NCI-H1436 (cell line): ENCODE measurements at regions not wholly inside any gene's neighbourhood (a gene's known extent, or its start where the extent isn't known, plus 50 kb on each side); places are given as distances from the start of the nearest gene placed in this dataset.
"Not testable (repeated sequence)": the region's sequence is repeated elsewhere in the genome, so short reads cannot be mapped to it uniquely, and the experiment has no call there.

Experiments used
- DNase-seq: peaks from one replicate; lab custom pipeline; 2025; lab: John Stamatoyannopoulos, UW

DNA sequence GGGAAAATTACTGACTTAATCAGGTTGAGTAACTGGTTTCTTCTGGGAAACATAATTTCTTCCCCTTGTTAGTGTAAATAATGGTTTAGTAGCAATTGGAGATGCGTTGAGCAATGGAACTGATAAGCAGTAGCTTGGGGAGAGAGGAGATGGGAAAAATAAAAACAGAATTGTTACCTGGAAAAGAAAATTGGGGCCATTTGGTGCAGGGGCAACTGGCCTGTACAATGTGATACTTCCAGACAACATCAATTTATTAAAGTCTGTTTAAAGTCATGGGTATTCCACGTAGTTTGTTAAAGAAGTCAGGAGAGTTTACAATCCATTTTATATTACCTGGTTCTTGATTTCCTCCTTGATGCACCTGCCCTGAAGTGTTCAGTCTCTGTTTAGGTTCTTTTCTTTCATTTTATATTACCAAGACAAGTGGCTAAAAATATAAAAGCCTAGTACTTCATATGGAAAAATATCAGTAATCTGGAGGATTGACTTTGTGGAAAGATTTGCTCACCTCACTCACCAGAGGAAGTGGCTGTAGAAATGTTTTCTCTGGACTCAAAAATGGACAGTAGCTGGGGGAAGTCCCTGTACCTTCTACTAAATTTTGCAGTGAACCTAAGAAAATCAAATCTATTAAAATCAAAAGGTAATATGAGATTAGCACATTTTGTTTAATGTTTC, 161.0 kb downstream of the DDX1 start:
- DNase-seq: no peak

DNA sequence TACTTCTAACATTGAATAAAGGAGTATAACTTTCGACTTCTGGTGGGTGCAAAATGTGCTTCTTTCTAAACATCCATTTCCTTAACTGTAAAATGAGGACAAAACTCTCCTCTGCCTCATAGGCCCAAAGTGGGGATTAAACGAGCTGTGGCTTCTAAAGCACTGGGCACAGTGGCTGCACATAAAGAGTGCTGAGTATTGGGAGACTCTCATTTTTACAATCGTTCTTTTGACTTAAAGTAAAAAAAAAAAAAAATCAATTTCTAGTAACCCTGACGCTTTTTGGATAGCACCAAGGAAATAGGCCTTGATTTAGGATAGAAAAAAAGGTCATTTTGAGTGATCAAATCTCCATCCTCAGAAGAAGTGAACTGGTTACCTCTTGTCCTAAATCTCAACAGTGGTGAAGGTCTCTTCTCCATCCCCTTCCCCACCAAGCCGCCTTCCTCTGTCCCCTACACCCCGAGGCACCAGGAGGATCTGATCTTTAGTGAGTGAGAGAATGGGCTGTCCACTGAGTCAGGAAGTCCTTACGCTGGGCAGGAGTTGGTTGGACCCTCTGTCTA, 161.6 kb downstream of the DDX1 start:
- no peak for DNase-seq

DNA sequence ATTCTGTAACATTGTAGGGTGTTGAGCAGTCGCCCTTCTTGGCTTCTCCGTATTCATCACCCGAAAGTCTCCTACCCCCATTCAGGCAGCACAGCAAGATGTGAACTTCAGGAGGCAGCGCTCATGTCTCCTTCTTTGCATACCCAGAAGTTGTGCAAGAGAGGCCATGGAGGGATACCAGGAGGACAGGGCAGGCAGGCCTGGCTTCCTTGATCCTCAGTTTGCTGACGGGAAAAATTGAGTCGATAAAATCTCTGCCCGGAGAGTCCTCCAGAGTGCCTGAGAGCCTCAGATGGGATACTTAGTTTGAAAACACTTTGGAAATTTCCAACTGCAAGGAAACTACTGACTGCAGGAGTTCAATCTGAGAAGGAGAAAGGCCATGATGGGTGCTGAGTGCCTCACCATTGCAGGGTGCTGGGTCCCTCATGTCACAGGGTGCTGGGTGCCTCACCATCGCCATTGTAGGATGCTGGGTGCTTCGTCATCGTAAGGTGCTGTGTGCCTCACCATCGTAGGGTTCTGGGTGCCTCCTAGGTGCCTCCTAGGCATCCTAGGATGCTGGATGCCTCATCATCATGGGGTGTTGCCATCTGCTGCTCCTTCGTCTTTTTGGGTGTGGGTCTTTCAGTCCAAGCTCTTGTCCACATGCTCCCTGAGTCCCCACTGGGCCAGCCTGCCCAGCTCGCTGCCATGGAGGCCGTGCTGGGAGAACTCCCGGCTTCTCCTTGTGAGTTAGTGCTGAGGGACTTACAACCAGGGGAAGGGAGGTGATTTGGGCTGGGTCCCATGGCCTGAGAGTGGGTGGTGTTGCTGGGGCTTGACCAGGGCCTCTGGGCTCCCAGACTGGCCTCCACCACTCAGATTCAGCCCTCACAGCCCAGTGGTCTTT, 162.4 kb downstream of the DDX1 start:
- no peak for DNase-seq

DNA sequence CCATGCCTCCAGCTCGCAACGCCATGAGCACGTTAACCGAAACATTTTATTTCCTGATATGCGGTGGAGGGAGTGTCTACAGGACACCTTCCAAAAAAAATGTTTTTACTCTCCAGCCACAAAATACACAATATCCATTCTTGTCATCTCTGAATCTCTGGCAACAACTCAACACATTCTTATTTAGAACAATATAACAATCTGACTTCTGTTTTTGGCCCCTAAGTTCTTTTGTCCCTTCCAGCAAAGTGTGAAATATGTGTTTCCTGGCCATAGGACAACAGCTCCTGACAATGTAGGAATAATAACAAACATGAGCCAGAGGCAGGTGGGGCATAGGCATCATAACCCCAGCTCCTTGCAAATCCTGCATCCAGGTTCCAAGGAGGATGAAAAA, 163.0 kb downstream of the DDX1 start:
- DNase-seq: no peak

DNA sequence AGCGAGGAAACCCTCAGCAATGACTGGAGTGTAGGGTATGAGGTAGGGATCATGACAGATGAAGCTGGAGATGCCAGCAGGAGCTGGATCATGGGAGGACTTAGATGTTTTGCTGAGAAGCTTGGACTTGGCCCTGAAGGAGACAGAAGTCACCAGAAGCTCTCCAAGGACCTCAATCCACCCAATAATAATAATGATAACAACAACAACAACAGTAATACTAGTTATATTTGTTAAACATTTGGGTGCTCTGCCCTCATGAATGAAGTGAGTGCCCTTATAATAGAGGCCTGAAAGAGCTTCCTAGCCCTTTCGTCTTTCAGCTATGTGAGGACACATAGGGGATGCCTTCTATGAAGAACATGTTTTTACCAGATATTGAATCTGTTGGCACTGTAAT, 163.9 kb downstream of the DDX1 start:
- no peak for DNase-seq

DNA sequence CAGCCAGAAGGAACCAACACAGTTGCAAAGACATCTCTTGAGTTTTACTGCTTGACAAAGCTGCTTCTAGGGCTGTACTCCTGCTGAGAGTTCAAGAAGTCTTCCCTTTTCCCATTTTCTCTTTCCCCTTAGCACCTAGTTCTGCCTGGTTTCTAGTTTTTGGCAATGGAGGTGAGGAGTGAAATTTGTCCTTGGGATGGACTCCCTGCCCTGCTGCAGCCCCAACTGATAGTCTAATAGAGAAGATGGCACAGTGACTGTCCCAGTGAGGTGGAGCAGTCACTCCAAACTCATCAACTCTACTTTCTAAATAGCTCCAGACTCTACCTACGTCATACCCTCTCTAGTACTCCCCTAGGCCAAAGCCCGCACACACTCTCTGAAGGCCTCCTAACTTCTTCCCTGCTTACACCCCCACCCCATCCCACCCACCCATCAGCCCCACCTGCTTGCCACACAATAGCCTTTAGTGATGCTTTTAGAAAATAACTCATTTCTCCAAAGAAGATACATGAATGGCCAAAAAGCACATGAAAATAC, 164.4 kb downstream of the DDX1 start:
- no peak for DNase-seq

DNA sequence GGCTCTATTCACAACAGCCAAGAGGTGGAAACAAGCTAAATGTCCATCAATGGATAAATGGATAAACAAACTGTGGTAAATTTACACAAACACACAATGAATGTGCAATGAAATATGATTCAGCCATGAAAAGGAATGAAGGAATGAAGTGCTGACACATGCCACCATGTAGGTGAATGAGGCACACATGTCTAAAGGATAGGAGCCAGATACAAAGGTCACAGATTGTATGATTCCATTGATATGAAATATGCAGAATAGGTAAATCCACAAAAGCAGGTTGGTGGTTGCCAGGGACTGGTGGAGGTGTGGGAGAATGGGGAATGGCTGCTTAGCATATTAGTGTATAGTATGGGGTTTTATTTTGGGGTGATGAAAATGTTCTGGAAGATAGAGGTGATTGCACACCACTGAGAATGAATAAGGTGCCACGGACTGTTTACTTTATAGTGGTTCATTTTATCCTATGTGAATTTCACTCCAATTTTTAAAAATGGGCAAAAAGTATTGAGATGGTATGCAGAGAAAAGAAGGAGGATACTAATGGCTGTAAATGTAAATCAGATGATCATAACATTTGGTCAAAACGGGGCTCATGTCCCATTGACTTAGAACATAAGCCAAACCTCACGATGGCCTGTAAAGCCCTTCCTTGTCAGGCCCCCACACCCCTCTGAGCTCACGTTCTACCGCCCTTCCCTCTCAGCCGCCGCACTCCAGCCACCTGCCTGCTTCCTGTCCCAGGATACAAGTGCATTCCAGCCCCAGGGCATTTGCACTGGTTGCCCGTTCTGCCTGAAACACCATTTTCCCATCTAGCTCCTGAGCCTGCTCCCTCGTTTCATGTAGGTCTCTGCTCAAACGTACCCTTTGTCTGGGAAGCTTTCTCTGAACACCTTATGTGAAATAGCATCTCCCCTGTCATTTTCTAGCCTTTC, 165.5 kb downstream of the DDX1 start:
- DNase-seq: no peak

DNA sequence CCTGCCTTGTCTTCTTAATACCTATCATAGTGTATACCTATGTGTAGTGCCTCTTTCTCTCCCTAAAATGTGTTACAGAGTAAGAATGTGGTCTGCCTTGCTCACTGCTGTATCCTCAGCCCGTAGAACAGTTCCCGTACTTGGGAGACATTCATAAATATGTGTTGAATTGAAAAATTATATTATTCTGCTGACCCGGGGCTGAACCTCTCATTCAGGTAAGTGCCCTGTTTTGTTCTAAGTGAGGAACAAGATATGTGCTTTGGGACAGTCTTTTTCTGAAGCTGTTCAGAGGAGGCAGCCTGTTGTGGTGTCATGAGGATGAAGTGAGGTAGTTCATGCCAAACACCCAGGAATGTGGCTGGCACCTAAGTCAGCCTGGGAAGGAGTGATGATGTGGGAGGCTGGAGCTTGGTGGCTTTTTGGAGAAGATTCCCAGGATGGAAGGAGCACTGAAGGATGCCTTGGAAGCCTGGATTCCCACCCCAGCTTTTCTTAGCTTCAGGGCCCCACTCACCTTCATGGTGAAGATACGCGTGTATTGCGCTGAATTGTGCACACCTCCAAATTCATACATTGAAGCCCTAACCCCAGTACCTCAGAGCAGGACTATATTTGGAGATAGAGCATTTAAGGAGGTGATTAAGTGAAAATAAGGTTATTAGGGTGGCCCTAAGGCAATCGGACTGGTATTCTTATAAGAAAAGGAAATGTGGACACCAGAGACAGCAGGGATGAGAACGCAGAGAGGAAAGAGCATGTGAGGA, 166.3 kb downstream of the DDX1 start:
- DNase-seq: no peak

DNA sequence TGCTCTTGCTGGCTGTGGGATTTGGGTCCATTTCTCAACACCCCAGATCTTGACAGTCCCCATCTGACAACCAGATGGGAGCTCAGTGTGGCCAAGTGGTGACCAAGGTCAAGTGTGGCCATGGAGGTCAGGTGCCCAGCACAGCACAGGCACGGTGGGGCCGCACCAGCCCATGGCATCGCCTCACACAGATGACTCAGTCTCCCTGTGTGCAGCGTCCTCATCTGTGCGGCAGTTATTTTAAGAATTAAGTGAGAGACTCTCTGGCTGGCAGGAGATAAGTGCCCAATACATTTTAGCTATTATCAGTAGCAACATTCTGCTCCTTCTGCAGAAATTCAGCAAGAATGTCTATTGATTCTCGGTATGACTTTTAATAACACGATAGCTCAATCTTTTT, 167.2 kb downstream of the DDX1 start:
- DNase-seq: no peak

DNA sequence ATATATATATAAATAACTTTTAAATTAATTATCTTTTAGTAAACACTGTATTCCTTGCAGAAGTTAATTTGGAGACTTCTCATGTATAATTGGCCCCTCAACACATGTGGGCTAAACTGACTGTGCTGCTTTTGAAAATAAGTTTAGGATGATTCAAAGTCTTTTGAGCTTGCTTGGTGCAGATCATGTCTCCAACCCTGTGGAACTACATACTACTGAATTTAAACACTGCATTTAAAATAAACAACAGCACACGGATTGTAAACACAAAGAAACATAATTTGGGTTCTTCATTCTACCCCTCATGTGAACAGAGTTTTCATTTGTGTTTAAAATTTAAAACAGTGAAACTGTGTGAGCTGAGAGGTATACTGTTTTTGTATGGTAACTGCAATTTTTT, 167.7 kb downstream of the DDX1 start:
- DNase-seq: no peak

DNA sequence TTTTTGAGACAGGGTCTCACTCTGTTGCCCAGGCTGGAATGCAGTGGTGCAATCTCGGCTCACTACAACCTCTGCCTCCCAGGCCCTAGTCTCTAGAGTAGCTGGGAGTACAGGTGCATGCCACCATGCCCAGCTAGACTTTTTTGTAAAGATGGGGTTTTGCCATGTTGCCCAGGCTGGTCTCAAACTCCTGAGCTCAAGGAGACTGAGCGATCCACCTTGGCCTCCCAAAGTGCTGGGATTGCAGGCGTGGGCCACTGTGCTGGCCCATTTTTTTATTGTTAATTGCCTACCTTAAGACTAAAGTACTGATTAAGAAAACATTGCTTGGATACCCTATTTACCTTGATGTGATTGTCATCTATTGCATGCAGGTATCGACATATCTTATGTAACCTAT, 168.1 kb downstream of the DDX1 start:
- not testable (repeated sequence) for DNase-seq

DNA sequence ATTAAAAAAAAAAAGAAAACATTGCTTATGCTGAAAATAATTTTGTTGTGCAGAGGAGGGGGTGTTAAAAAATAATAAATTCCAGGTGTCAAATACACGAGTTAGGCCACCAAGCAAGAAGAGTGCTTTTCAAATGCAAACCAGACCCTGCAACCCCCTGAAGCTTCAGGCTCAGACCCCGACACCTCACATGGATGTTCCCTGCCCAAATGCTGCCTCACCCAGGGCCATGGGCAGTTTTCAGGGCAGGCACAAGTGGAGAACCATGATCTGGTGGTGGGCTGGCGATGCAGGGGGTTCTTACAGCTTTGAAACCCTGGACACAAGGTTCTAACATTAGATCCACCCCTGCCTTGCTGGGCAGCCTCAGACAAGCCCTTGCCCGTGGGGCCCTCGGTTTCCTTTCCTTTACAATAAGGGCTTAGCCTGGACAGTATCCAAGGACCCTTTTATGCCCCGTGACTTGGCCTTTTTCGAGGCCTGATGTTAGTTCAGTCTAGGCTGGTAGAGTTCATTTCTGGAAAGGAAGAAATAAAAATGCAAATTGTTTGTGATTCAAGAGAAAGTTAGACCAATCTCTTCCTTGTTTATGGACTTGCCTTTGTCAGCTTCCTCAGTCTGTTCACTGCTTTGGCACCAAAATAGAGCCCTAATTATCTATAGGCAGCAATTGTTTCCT, 168.7 kb downstream of the DDX1 start:
- DNase-seq: no peak

DNA sequence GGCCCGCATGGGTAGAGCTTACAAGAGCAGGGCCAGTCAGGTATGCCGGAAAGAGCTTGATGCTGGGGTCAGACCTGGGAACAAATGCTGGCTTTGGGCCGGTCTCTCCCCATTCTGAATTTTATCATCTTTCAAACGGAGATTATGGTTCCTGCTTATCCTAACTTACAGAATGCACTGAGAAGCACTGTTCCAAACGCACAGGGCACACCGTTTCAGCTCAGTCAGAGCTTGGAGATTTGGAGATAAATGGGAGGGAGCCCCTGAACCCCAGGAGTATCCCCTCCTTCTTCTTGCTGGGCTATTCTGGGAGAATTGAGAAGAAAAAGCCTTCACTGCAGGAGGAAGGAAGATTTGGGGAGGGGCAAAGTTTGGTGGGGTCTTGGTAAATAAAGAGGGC, 169.4 kb downstream of the DDX1 start:
- DNase-seq: no peak

DNA sequence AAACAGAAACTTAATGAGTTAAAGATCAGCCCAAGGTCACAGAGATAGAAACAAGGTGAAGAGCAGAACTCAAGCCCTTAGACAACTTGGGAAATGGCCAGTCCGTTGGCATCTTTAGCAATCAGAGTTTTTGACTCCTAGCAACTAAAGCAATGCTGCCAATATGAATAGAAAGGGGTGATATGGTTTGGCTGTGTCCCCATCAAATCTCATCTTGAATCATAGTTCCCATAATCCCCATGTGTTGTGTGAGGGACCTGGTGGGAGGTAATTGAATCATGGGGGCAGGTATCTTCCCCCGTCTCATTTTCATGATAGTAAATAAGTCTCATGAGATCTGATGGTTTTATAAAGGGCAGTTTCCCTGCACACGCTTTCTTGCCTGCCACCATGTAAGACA, 170.2 kb downstream of the DDX1 start:
- DNase-seq: no peak

DNA sequence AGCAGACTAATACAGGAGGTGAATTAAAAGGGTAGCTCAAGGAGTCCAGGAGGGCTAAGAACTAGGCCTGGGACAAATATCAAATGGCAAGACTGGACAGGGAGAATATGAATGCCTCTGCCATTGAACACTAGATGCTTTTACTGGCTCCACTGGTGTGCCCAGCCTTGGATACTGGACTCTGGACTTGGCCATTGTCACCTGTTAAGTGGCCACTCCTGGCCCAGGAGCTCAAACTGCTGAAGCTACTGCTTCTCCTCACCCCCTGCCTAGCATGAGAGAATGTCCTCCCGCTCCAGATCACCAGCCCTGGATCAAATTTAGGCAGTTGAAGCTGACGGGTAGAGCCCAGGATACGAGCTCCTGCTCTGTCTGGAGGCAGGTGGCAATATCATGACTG, 170.8 kb downstream of the DDX1 start:
- DNase-seq: no peak

DNA sequence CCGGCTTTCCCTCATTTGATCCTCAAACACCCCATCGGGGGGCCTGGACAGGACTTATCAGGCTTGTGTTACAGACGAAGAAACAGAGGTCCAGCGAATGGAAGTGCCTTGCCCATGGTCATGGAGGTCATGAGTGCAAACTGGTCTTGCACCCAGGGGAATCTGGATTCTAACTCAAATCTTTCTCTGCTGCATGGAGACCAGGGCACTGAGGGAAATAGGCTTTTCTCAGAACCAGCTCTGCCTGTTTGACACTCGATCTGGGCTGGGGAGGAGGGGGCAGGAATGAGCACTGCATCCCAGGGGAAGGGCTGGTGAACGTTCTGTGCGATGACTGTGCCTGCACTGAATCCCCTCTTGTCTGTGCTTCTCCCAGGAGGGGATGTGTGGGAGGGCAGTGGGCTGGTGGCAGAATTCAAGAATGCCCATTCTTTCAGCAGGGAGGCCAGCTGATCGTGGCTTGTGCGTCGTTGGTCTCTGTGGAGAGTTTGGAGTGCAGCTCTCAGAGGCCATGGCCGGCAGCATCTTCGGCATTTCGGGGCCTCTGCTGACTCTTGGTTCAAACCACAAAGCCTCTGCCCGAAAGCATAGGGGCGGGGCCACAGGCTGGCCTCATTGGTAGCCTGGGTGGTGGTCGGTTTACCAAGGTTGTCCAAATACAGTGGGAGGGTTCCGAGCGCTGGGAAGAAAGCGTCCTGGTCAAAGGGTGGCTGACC, 171.6 kb downstream of the DDX1 start:
- no peak for DNase-seq

DNA sequence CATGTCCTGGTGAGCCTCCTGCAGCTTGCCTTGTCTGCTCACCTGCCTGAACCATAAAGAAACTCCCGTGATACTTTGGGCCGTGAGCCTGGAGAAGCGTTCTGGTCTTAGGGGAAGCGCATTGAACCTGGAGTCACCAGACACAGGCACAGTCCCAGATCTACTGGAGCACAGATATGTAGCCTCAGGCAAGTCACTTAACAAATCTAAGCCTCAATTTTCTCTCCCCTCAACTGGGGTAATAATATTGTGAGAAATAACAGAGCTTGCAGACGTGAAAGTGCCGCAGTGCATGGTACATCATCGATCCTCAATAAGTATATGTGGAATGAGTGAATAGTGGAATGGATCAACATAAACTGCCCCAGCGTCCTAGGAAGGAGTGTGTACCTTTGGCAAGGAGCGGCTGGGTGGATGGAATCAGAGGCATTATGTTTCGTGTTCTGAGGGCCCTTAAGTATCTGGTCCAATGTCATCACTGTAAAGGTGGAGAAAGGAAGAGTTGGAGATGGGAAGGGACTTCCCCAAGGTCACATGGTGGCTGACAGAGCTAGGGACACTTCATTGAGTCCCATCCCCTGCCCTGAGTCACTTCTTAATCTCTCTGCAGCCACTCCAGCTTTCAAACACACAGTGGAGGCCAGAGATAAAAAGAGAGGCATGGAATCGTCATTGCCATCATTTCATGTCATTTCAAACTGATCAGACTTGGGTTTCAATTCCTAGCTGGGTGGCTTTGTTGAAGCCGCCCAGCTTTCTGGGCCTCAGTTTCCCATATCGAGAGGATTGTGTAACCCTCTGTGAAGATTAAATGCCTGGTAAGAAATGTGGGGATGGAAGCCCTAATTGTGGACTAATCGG, 172.4 kb downstream of the DDX1 start:
- no peak for DNase-seq

DNA sequence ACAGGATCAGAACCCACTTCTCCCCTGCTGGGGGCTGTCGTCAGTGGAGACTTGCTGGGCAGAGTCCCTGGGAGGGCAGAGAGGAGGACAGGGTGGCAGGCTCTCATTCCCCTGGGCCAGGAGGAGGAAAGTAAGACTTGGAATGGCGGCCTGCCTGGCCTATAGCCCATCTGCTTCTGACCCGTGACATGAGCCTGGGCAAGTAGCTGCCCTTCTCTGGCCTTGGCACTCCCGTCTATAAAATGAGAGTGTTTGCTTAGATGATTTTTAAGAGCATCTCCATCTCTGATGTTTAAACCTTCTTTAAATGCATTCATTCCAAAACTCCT, 173.0 kb downstream of the DDX1 start:
- no peak for DNase-seq

DNA sequence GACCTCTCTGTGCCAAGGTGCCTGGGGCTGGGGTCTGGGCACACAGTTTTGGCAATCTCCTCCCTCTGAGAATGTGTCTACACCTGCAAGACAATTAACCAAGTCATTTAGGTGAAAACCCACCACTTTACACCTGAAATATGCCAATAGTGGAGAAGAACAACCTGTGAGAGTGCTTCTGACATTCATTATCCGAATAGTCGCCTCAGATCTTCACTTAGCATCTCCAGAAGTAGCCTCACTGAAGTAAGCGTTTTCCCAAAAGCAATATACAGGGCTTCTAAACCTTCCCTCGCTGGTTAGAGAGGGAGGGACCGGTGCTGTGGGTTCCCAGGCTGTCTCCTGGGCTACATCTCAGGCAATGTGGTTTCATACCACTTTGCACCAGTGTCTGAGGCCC, 173.5 kb downstream of the DDX1 start:
- DNase-seq: no peak
